GM21447 (cell line): ENCODE measurements at regions not wholly inside any gene's neighbourhood (a gene's known extent, or its start where the extent isn't known, plus 50 kb on each side); places are given as distances from the start of the nearest gene placed in this dataset.

ENCODE experiments used
- ATAC-seq: cut with Tn5 transposase; IDR thresholded peaks from one replicate; pipeline ENCODE4 v1.9.1; 2021; ENCODE audit not compliant: unreplicated experiment

- ATAC-seq: no peak
These were observed 118.9 kb upstream of the NRP1 start for GRCh38 chr10:33453081-33454025.

GRCh38 chr10:33448421-33449140 is 114.1 kb upstream of the NRP1 start:
- ATAC-seq: no peak

- no peak for ATAC-seq
These were observed 107.1 kb upstream of the NRP1 start for GRCh38 chr10:33441561-33441960.

- ATAC-seq: no peak
These were observed 100.5 kb upstream of the NRP1 start for GRCh38 chr10:33434933-33435332.

GRCh38 chr10:33428682-33429081 is 94.2 kb upstream of the NRP1 start:
- no peak for ATAC-seq

GRCh38 chr10:33423154-33423529 is 88.7 kb upstream of the NRP1 start:
- ATAC-seq: no peak

GRCh38 chr10:33422471-33423153 is 88.1 kb upstream of the NRP1 start:
- ATAC-seq: no peak

- ATAC-seq: no peak
These were observed 87.5 kb upstream of the NRP1 start for GRCh38 chr10:33421789-33422462.

GRCh38 chr10:33419311-33419710 is 84.8 kb upstream of the NRP1 start:
- ATAC-seq: no peak

- no peak for ATAC-seq
These were observed 83.8 kb upstream of the NRP1 start for GRCh38 chr10:33418301-33418700.

- no peak for ATAC-seq
These were observed 82.2 kb upstream of the NRP1 start for GRCh38 chr10:33416691-33417090.

- no peak for ATAC-seq
These were observed 81.7 kb upstream of the NRP1 start for GRCh38 chr10:33416209-33416608.

- no peak for ATAC-seq
These were observed 80.4 kb upstream of the NRP1 start for GRCh38 chr10:33414841-33415240.

GRCh38 chr10:33412653-33413361 is 78.3 kb upstream of the NRP1 start:
- no peak for ATAC-seq

- no peak for ATAC-seq
These were observed 77.8 kb upstream of the NRP1 start for GRCh38 chr10:33412241-33412640.

- ATAC-seq: no peak
These were observed 76.4 kb upstream of the NRP1 start for GRCh38 chr10:33410860-33411234.

- ATAC-seq: no peak
These were observed 75.8 kb upstream of the NRP1 start for GRCh38 chr10:33410096-33410859.

GRCh38 chr10:33406596-33406995 is 72.1 kb upstream of the NRP1 start:
- ATAC-seq: no peak

GRCh38 chr10:33402220-33403073 is 68.0 kb upstream of the NRP1 start:
- ATAC-seq: no peak
